C4-2B (cell line): ENCODE measurements at regions not wholly inside any gene's neighbourhood (a gene's known extent, or its start where the extent isn't known, plus 50 kb on each side); places are given as distances from the start of the nearest gene placed in this dataset.

Experiments used
- CTCF ChIP-seq: fragments of 450-650 bp; conservative IDR thresholded peaks from 2 replicates; pipeline ENCODE4 v1.5.1; 2017; ENCODE audit warnings: mild to moderate bottlenecking
- ZFX ChIP-seq: fragments of 450-650 bp; IDR thresholded peaks from 2 replicates; pipeline ENCODE4 v1.6.1; 2017

- no peak for TF ChIP-seq ZFX
- no peak for TF ChIP-seq CTCF
Measured at GRCh38 chr14:38770251-38770650, 332.8 kb downstream of the SEC23A start.
